Loucy (cell line): ENCODE measurements at regions not wholly inside any gene's neighbourhood (a gene's known extent, or its start where the extent isn't known, plus 50 kb on each side); places are given as distances from the start of the nearest gene placed in this dataset.
A peak's percentile ranks its signal among the peaks of the same experiment; 100 is the strongest.

ENCODE experiments used
- H2AFZ ChIP-seq: fragments of 200-600 bp; sonication (generic); 2 replicates; pipeline ENCODE4 v1.6.0; 2016; ENCODE audit warnings: antibody characterized with exemption, mild to moderate bottlenecking, low read length, moderate library complexity
- H3F3A ChIP-seq: fragments of 200-600 bp; 2 replicates; pipeline ENCODE4 v1.6.0; 2016; ENCODE audit warnings: antibody characterized with exemption, low read depth, mild to moderate bottlenecking
- H3K27me3 ChIP-seq: fragments of 200-600 bp; sonication (generic); 2 replicates; pipeline ENCODE4 v1.6.1; 2014; ENCODE audit warnings: low read length, mild to moderate bottlenecking; ENCODE audit not compliant: insufficient read depth, poor library complexity, severe bottlenecking
- H3K36me3 ChIP-seq: fragments of 200-600 bp; sonication (generic); 2 replicates; pipeline ENCODE4 v1.6.1; 2016; ENCODE audit warnings: low read length; ENCODE audit not compliant: insufficient read depth
- H3K4me1 ChIP-seq: fragments of 200-600 bp; sonication (generic); 2 replicates; pipeline ENCODE4 v1.5.1; 2014; ENCODE audit warnings: low read length, mild to moderate bottlenecking; ENCODE audit not compliant: insufficient read depth, poor library complexity, severe bottlenecking
- H3K4me2 ChIP-seq: fragments of 200-600 bp; sonication (generic); 2 replicates; pipeline ENCODE4 v1.6.0; 2014; ENCODE audit warnings: antibody characterized with exemption, low read length, low read depth, mild to moderate bottlenecking; ENCODE audit not compliant: poor library complexity, severe bottlenecking
- H3K4me3 ChIP-seq: fragments of 200-600 bp; sonication (generic); 2 replicates; pipeline ENCODE4 v1.5.1; 2014; ENCODE audit warnings: low read length, mild to moderate bottlenecking, mixed read lengths; ENCODE audit not compliant: poor library complexity, severe bottlenecking
- H3K79me2 ChIP-seq: fragments of 200-600 bp; sonication (generic); 2 replicates; pipeline ENCODE4 v1.6.1; 2014; ENCODE audit warnings: low read length; ENCODE audit not compliant: insufficient read depth
- H3K9ac ChIP-seq: fragments of 200-600 bp; sonication (generic); 2 replicates; pipeline ENCODE4 v1.6.0; 2014; ENCODE audit warnings: mild to moderate bottlenecking, low read depth, low read length, moderate library complexity; ENCODE audit not compliant: poor library complexity, severe bottlenecking
- H3K9me2 ChIP-seq: fragments of 200-600 bp; sonication (generic); replicated peaks from 2 replicates; pipeline ENCODE4 v1.6.1; 2016; ENCODE audit warnings: low read depth, low read length, mixed read lengths
- H3K9me3 ChIP-seq: fragments of 200-600 bp; sonication (generic); 2 replicates; pipeline ENCODE4 v1.6.1; 2014; ENCODE audit warnings: mild to moderate bottlenecking, antibody characterized with exemption, low read length, low read depth; ENCODE audit not compliant: insufficient read depth
- H4K20me1 ChIP-seq: fragments of 200-600 bp; sonication (generic); 2 replicates; pipeline ENCODE4 v1.6.0; 2014; ENCODE audit warnings: antibody characterized with exemption, low read length, mild to moderate bottlenecking; ENCODE audit not compliant: insufficient read depth, poor library complexity, severe bottlenecking
- CTCF ChIP-seq: fragments of 200-600 bp; sonication (generic); conservative IDR thresholded peaks from 2 replicates; pipeline ENCODE4 v1.5.1; 2014; ENCODE audit warnings: mild to moderate bottlenecking, antibody characterized with exemption, low read length
- EZH2phosphoT487 ChIP-seq: fragments of 200-600 bp; IDR thresholded peaks from 2 replicates; pipeline ENCODE4 v1.6.1; 2018; ENCODE audit warnings: antibody characterized with exemption, mild to moderate bottlenecking, moderate library complexity, borderline replicate concordance

GRCh38 chr6:73985891-73986290, 289.9 kb downstream of the CD109 start:
- Histone ChIP-seq H3K4me3 (no peak overlapping the region), H4K20me1 (no peaks in the 10 kb centered on the region), H3K79me2 (no peaks in the 10 kb centered on the region), H3K36me3 (no peaks in the 10 kb centered on the region), H3K9me3 (no peaks in the 10 kb centered on the region), H3K9me2 (no peaks in the 10 kb centered on the region), H3K4me2 (no peak overlapping the region), H3F3A (no peaks in the 10 kb centered on the region), H3K4me1 (no peaks in the 10 kb centered on the region), H2AFZ (no peak overlapping the region), H3K9ac (no peak overlapping the region), H3K27me3 (no peaks in the 10 kb centered on the region)
- no peak for TF ChIP-seq EZH2phosphoT487
- TF ChIP-seq CTCF, result peak; percentile 25; the same call in 1 of the 2 replicates

GRCh38 chr6:73984571-73985210, 288.7 kb downstream of the CD109 start:
- Histone ChIP-seq H3K36me3 (no peaks in the 10 kb centered on the region), H2AFZ (no peak overlapping the region), H3K9me3 (no peaks in the 10 kb centered on the region), H3K4me1 (no peaks in the 10 kb centered on the region), H3K27me3 (no peaks in the 10 kb centered on the region), H3K79me2 (no peaks in the 10 kb centered on the region), H3K9ac (no peak overlapping the region), H3K4me2 (no peak overlapping the region), H3K9me2 (no peaks in the 10 kb centered on the region), H3F3A (no peaks in the 10 kb centered on the region), H4K20me1 (no peaks in the 10 kb centered on the region), H3K4me3 (no peak overlapping the region)
- TF ChIP-seq CTCF, result no peak
- TF ChIP-seq EZH2phosphoT487, result no peak

GRCh38 chr6:73983367-73983766, 287.4 kb downstream of the CD109 start:
- no peak overlapping the region for H3K4me3 ChIP-seq
- TF ChIP-seq CTCF, result no peak
- no peak for TF ChIP-seq EZH2phosphoT487
- no peaks in the 10 kb centered on the region for H3K9me2 ChIP-seq
- no peaks in the 10 kb centered on the region for H4K20me1 ChIP-seq
- no peaks in the 10 kb centered on the region for H3K4me1 ChIP-seq
- H3K27me3 ChIP-seq, result no peaks in the 10 kb centered on the region
- H3K9me3 ChIP-seq, result no peaks in the 10 kb centered on the region
- H3K36me3 ChIP-seq, result no peaks in the 10 kb centered on the region
- no peaks in the 10 kb centered on the region for H3F3A ChIP-seq
- H3K79me2 ChIP-seq, result no peaks in the 10 kb centered on the region
- H2AFZ ChIP-seq, result no peak overlapping the region
- H3K9ac ChIP-seq, result no peak overlapping the region
- no peak overlapping the region for H3K4me2 ChIP-seq
